WTC11 (cell line): ENCODE measurements at regions not wholly inside any gene's neighbourhood (a gene's known extent, or its start where the extent isn't known, plus 50 kb on each side); places are given as distances from the start of the nearest gene placed in this dataset.

Experiments
- ATAC-seq: fragments of 200-7000 bp; cut with Tn5 transposase; 2 replicates; pipeline ENCODE4 v1.10.0; 2021; ENCODE audit warnings: mild to moderate bottlenecking, moderate library complexity
- CTCF ChIA-PET: fragments of 300-600 bp; sonication (Branson Sonifier 250); formaldehyde crosslinking; loops from one replicate; lab custom pipeline; 2021; ENCODE audit warnings: antibody characterized with exemption; lab: Charles Lee
- POLR2A ChIA-PET: fragments of 350-600 bp; sonication (Branson Sonifier 250); formaldehyde crosslinking; loops from one replicate; lab custom pipeline; 2021; ENCODE audit warnings: antibody characterized with exemption; lab: Charles Lee
- DNase-seq: peaks from one replicate; pipeline ENCODE4 v3.0.0; 2021; ENCODE audit warnings: low spot score
- H3K27ac Mint-ChIP-seq: 2 replicates; pipeline ENCODE4 v1.8.0; 2021; ENCODE audit warnings: mixed read lengths
- H3K27me3 Mint-ChIP-seq: 2 replicates; pipeline ENCODE4 v1.8.0; 2021; ENCODE audit warnings: low read depth, mild to moderate bottlenecking, moderate library complexity, mixed read lengths
- H3K36me3 Mint-ChIP-seq: 2 replicates; pipeline ENCODE4 v1.8.0; 2021; ENCODE audit warnings: mixed read lengths
- H3K4me1 Mint-ChIP-seq: 2 replicates; pipeline ENCODE4 v1.8.0; 2022; ENCODE audit warnings: mixed read lengths
- H3K4me3 Mint-ChIP-seq: 2 replicates; pipeline ENCODE4 v1.8.0; 2021; ENCODE audit warnings: mild to moderate bottlenecking, moderate library complexity, mixed read lengths
- H3K9me3 Mint-ChIP-seq: 2 replicates; pipeline ENCODE4 v1.8.0; 2021; ENCODE audit warnings: mixed read lengths
- AFF4 ChIP-seq: sonication (generic); formaldehyde crosslinking; IDR thresholded peaks from 2 replicates; pipeline ENCODE4 v1.8.1; 2023; ENCODE audit warnings: mild to moderate bottlenecking, missing genetic modification reagents, borderline replicate concordance
- ATF1 ChIP-seq: sonication (generic); formaldehyde crosslinking; IDR thresholded peaks from 2 replicates; pipeline ENCODE4 v1.8.1; 2023; ENCODE audit warnings: mild to moderate bottlenecking, moderate library complexity, missing genetic modification reagents
- CDX4 ChIP-seq: fragments of 250-450 bp; sonication (Bioruptor Pico); IDR thresholded peaks from 2 replicates; pipeline ENCODE4 v1.9.0; 2021; ENCODE audit warnings: moderate library complexity, mild to moderate bottlenecking, inconsistent platforms, borderline replicate concordance
- FOXP4 ChIP-seq: sonication (generic); formaldehyde crosslinking; IDR thresholded peaks from 2 replicates; pipeline ENCODE4 v1.8.0; 2022; ENCODE audit warnings: mild to moderate bottlenecking, missing genetic modification reagents
- HMGXB4 ChIP-seq: sonication (generic); formaldehyde crosslinking; IDR thresholded peaks from 2 replicates; pipeline ENCODE4 v1.8.1; 2023; ENCODE audit warnings: mild to moderate bottlenecking, moderate library complexity, missing genetic modification reagents
- MAX ChIP-seq: sonication (generic); formaldehyde crosslinking; IDR thresholded peaks from 2 replicates; pipeline ENCODE4 v1.8.0; 2022; ENCODE audit warnings: mild to moderate bottlenecking, missing genetic modification reagents
- MLX ChIP-seq: sonication (generic); formaldehyde crosslinking; IDR thresholded peaks from 2 replicates; pipeline ENCODE4 v1.8.1; 2023; ENCODE audit warnings: mild to moderate bottlenecking, missing genetic modification reagents, moderate library complexity
- NR3C1 ChIP-seq: sonication (generic); formaldehyde crosslinking; conservative IDR thresholded peaks from 2 replicates; pipeline ENCODE4 v1.8.1; 2023; ENCODE audit warnings: low read depth, mild to moderate bottlenecking, missing genetic modification reagents
- PREB ChIP-seq: sonication (generic); formaldehyde crosslinking; IDR thresholded peaks from 2 replicates; pipeline ENCODE4 v1.8.1; 2022; ENCODE audit warnings: mild to moderate bottlenecking, missing genetic modification reagents, moderate library complexity, borderline replicate concordance
- RELA ChIP-seq: sonication (generic); formaldehyde crosslinking; IDR thresholded peaks from 2 replicates; pipeline ENCODE4 v1.8.1; 2022; ENCODE audit warnings: missing genetic modification reagents, mild to moderate bottlenecking, borderline replicate concordance

- Mint-ChIP-seq H3K36me3 (no peaks in the 10 kb centered on the region), H3K27me3 (no peaks in the 10 kb centered on the region), H3K4me1 (peaks cover 26% of the 10 kb centered on the region), H3K9me3 (no peaks in the 10 kb centered on the region), H3K4me3 (no peak overlapping the region), H3K27ac (no peak overlapping the region; the same call in 1 of the 2 replicates)
- no peak for ATAC-seq
- DNase-seq: no peak
- no peak for TF ChIP-seq CDX4
- TF ChIP-seq PREB (CRISPR knock-in tag): no peak
- POLR2A ChIA-PET: no interaction called here
- CTCF ChIA-PET: no interaction called here
Measured at GRCh38 chr2:146989741-146990140, 855.1 kb upstream of the ACVR2A start.

- POLR2A ChIA-PET: no interaction called here
- CTCF ChIA-PET: no interaction called here
- Mint-ChIP-seq H3K27ac (no peak overlapping the region), H3K9me3 (no peaks in the 10 kb centered on the region), H3K4me3 (no peak overlapping the region), H3K4me1 (peaks cover 20% of the 10 kb centered on the region), H3K27me3 (no peaks in the 10 kb centered on the region), H3K36me3 (no peaks in the 10 kb centered on the region)
- DNase-seq (no peak), ATAC-seq (no peak)
- TF ChIP-seq PREB (CRISPR knock-in tag): no peak
- TF ChIP-seq ATF1 (CRISPR knock-in tag): no peak
- TF ChIP-seq MLX: no peak
- TF ChIP-seq MAX (CRISPR knock-in tag): no peak
- TF ChIP-seq RELA (CRISPR knock-in tag): no peak
- no peak for TF ChIP-seq AFF4 (CRISPR knock-in tag)
- no peak for TF ChIP-seq FOXP4
- no peak for TF ChIP-seq HMGXB4 (CRISPR knock-in tag)
- no peak for TF ChIP-seq NR3C1 (CRISPR knock-in tag)
Measured at GRCh38 chr2:146987996-146988395, 856.8 kb upstream of the ACVR2A start.
